HL-60 (cell line): ENCODE measurements at regions not wholly inside any gene's neighbourhood (a gene's known extent, or its start where the extent isn't known, plus 50 kb on each side); places are given as distances from the start of the nearest gene placed in this dataset.

Experiments used
- DNase-seq, 2 experiments: peaks; one replicate each; pipeline ENCODE4 v3.0.0-alpha.2; 2010 to 2020; ENCODE audit warnings: low read depth in 1 of 2, low spot score in 1 of 2
- H3K27ac ChIP-seq: fragments of 250-450 bp; sonication (Bioruptor Pico); replicated peaks from 2 replicates; pipeline ENCODE4 v1.5.1; 2020; ENCODE audit warnings: mild to moderate bottlenecking, moderate library complexity
- H3K27me3 ChIP-seq: fragments of 250-450 bp; sonication (Bioruptor Pico); 2 replicates; pipeline ENCODE4 v1.5.1; 2021; ENCODE audit warnings: mild to moderate bottlenecking, moderate library complexity; ENCODE audit not compliant: insufficient read depth, poor library complexity, severe bottlenecking
- H3K4me3 ChIP-seq: replicated peaks from 2 replicates; pipeline ENCODE4 v1.5.1; 2011; ENCODE audit warnings: mild to moderate bottlenecking, control low read depth, low read length; ENCODE audit not compliant: insufficient read depth
- GABPA ChIP-seq: IDR thresholded peaks from 2 replicates; pipeline ENCODE4 v1.6.1; 2012; ENCODE audit warnings: low read depth
- POLR2AphosphoS5 ChIP-seq: IDR thresholded peaks from 2 replicates; pipeline ENCODE4 v1.6.1; 2012; ENCODE audit warnings: low read depth
- SPI1 ChIP-seq: IDR thresholded peaks from 2 replicates; pipeline ENCODE4 v1.6.1; 2012; ENCODE audit warnings: low read depth, mild to moderate bottlenecking, borderline replicate concordance
- TF ChIP-seq, protein P1 (sequence below): IDR thresholded peaks from 2 replicates; pipeline ENCODE4 v1.6.1; 2012; ENCODE audit warnings: low read depth; ENCODE audit not compliant: insufficient replicate concordance
- TF ChIP-seq, protein P2 (sequence below): IDR thresholded peaks from one replicate; pipeline ENCODE4 v1.5.1; 2011; ENCODE audit warnings: low read length, control low read depth, inconsistent platforms; ENCODE audit not compliant: insufficient read depth

DNA sequence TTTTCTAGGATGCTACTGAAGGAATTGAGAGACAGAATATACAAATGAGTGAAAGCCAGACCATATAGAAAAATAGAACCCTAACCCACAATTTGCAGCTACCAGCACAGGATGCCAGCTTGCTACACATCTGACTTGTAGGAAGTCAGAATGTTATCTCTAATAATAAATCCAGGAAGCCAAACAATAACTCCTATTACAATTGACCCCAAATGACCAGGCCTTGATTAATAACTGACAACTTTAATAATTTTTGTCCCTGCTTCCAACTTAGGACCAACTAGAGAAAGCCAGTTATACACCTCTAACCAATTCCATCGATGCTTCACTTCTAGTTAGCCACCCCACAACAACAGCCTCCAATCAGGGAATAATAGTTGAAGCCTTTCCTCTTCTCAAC, 193.4 kb downstream of the CASP12 start:
- no peak for DNase-seq
- Histone ChIP-seq H3K4me3 (no peak overlapping the region), H3K27ac (peak overlapping the region; percentile 77)

DNA sequence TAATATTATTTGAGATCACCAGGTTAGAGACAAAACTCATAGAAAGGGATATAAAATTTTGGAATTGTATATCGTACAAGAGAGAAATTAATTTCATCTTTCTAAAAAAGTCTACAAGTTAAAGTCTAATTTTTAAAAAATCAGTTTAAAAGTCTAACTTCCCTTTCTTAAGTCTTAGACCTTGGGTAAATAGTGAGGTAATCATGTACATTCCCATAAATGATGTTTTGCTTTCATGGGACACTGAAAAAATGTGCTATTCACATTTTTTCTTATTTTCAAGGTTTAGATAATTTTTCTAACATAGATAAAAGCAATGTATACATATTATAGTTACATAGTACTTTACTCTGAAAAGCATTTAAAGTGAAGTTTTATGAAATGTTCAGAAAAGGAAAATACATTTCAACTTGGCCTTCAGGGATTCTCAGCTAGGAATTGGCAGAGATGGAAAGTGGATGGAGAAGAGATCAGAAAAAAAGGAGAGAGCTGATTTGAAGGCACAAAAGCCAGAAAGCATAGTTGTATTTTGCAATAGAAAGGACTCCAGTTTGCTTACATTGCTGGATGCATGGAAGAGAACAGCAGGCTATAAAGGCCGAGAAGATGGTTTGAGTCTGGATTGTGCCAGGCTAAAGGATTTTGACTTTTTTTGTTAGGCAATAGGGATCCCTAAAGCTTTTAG, 194.0 kb downstream of the CASP12 start:
- TF ChIP-seq, protein P1, sequence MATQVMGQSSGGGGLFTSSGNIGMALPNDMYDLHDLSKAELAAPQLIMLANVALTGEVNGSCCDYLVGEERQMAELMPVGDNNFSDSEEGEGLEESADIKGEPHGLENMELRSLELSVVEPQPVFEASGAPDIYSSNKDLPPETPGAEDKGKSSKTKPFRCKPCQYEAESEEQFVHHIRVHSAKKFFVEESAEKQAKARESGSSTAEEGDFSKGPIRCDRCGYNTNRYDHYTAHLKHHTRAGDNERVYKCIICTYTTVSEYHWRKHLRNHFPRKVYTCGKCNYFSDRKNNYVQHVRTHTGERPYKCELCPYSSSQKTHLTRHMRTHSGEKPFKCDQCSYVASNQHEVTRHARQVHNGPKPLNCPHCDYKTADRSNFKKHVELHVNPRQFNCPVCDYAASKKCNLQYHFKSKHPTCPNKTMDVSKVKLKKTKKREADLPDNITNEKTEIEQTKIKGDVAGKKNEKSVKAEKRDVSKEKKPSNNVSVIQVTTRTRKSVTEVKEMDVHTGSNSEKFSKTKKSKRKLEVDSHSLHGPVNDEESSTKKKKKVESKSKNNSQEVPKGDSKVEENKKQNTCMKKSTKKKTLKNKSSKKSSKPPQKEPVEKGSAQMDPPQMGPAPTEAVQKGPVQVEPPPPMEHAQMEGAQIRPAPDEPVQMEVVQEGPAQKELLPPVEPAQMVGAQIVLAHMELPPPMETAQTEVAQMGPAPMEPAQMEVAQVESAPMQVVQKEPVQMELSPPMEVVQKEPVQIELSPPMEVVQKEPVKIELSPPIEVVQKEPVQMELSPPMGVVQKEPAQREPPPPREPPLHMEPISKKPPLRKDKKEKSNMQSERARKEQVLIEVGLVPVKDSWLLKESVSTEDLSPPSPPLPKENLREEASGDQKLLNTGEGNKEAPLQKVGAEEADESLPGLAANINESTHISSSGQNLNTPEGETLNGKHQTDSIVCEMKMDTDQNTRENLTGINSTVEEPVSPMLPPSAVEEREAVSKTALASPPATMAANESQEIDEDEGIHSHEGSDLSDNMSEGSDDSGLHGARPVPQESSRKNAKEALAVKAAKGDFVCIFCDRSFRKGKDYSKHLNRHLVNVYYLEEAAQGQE: no peak
- TF ChIP-seq SPI1 (no peak), POLR2AphosphoS5 (no peak), GABPA (no peak)
- TF ChIP-seq, protein P2, sequence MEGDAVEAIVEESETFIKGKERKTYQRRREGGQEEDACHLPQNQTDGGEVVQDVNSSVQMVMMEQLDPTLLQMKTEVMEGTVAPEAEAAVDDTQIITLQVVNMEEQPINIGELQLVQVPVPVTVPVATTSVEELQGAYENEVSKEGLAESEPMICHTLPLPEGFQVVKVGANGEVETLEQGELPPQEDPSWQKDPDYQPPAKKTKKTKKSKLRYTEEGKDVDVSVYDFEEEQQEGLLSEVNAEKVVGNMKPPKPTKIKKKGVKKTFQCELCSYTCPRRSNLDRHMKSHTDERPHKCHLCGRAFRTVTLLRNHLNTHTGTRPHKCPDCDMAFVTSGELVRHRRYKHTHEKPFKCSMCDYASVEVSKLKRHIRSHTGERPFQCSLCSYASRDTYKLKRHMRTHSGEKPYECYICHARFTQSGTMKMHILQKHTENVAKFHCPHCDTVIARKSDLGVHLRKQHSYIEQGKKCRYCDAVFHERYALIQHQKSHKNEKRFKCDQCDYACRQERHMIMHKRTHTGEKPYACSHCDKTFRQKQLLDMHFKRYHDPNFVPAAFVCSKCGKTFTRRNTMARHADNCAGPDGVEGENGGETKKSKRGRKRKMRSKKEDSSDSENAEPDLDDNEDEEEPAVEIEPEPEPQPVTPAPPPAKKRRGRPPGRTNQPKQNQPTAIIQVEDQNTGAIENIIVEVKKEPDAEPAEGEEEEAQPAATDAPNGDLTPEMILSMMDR: no peak
- Histone ChIP-seq H3K27me3 (no peaks in the 10 kb centered on the region), H3K27ac (no peak overlapping the region), H3K4me3 (no peak overlapping the region)
- DNase-seq: no peak

More for the DNA sequence above, 193.4 kb downstream of the CASP12 start:
- TF ChIP-seq SPI1: no peak
- no peak for TF ChIP-seq POLR2AphosphoS5
- TF ChIP-seq GABPA: no peak
- TF ChIP-seq, protein P1: no peak
- TF ChIP-seq, protein P2: no peak
- H3K27me3 ChIP-seq: no peaks in the 10 kb centered on the region

DNA sequence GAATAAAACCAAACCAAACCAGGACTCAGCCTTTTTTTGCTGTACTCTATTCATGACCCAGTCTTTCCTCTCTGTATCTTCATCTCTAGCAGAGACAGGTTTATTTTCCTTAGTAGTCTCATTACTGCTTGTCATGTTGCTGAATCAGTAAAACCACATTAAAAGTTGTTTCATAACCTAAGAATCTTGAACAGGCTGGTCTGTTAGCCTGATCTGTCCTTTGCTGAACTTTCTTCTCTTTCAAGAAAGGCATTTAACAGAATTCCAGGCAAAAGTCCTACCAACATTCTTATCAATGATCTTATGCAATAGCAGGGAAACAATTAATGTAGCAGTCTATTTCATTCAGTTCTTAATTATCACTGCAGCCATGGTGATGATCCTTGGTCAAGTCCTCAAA, 197.7 kb downstream of the CASP12 start:
- no peak overlapping the region for H3K4me3 ChIP-seq
- no peak for TF ChIP-seq POLR2AphosphoS5
- TF ChIP-seq SPI1: no peak
- DNase-seq: no peak
- H3K27me3 ChIP-seq: no peaks in the 10 kb centered on the region
- no peak overlapping the region for H3K27ac ChIP-seq

DNA sequence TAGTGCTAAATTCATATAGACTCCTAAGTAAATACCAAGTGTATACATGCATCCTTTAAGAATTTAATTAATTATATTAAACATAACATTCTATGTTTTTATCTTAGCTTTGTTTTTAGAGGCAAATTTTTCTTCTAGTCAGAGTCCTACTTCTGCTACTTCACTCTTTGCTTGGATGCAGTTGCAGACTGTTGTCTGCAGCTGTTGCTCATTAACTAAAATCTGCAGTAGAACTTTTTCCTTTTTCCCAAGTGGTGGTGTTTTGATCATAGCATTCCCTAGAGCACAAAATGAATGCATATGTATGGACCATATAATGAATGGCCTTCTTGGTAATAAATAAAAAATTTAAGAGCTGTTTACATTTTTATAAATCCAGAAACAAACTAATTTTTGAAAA, 198.3 kb downstream of the CASP12 start:
- DNase-seq: no peak
- no peak overlapping the region for H3K4me3 ChIP-seq
- TF ChIP-seq GABPA: no peak
- TF ChIP-seq, protein P2: no peak
- no peak for TF ChIP-seq POLR2AphosphoS5
- TF ChIP-seq, protein P1: no peak
- no peak for TF ChIP-seq SPI1

More for the DNA sequence above, 198.3 kb downstream of the CASP12 start:
- H3K27ac ChIP-seq: no peak overlapping the region
- H3K27me3 ChIP-seq: no peaks in the 10 kb centered on the region
